Chondrocyte (in vitro differentiated cells): ENCODE measurements at regions not wholly inside any gene's neighbourhood (a gene's known extent, or its start where the extent isn't known, plus 50 kb on each side); places are given as distances from the start of the nearest gene placed in this dataset.

Experiments used
- DNase-seq: peaks from one replicate; pipeline ENCODE4 v3.0.0; 2021; ENCODE audit warnings: mixed read lengths, low spot score
- H3K27ac Mint-ChIP-seq: one replicate; pipeline ENCODE4 v1.8.0; 2021; ENCODE audit warnings: mild to moderate bottlenecking, moderate library complexity, mixed read lengths; ENCODE audit not compliant: unreplicated experiment
- H3K27me3 Mint-ChIP-seq: 2 replicates; pipeline ENCODE4 v1.8.0; 2021; ENCODE audit warnings: low read depth, mixed read lengths
- H3K36me3 Mint-ChIP-seq: 2 replicates; pipeline ENCODE4 v1.8.0; 2021; ENCODE audit warnings: low read depth, mixed read lengths
- H3K4me1 Mint-ChIP-seq: 2 replicates; pipeline ENCODE4 v1.8.0; 2021; ENCODE audit warnings: low read depth, mild to moderate bottlenecking, mixed read lengths
- H3K4me3 Mint-ChIP-seq: one replicate; pipeline ENCODE4 v1.8.0; 2021; ENCODE audit warnings: mild to moderate bottlenecking, moderate library complexity, mixed read lengths; ENCODE audit not compliant: unreplicated experiment
- H3K9me3 Mint-ChIP-seq: 2 replicates; pipeline ENCODE4 v1.8.0; 2021; ENCODE audit warnings: low read depth, mixed read lengths
- CTCF ChIP-seq: fragments of 200-600 bp; sonication (generic); IDR thresholded peaks from 2 replicates; pipeline ENCODE4 v1.5.0; 2021; ENCODE audit warnings: antibody characterized with exemption, mild to moderate bottlenecking, moderate library complexity

- no peaks in the 10 kb centered on the region for H3K4me1 Mint-ChIP-seq
- TF ChIP-seq CTCF = no peak
- peaks cover 5% of the 10 kb centered on the region for H3K9me3 Mint-ChIP-seq
- H3K36me3 Mint-ChIP-seq = no peaks in the 10 kb centered on the region
- H3K4me3 Mint-ChIP-seq = no peak overlapping the region
- DNase-seq = no peak
- H3K27me3 Mint-ChIP-seq = no peaks in the 10 kb centered on the region
- H3K27ac Mint-ChIP-seq = no peak overlapping the region
Observed at GRCh38 chr18:77554061-77554460, 304.4 kb downstream of the GALR1 start.

DNA sequence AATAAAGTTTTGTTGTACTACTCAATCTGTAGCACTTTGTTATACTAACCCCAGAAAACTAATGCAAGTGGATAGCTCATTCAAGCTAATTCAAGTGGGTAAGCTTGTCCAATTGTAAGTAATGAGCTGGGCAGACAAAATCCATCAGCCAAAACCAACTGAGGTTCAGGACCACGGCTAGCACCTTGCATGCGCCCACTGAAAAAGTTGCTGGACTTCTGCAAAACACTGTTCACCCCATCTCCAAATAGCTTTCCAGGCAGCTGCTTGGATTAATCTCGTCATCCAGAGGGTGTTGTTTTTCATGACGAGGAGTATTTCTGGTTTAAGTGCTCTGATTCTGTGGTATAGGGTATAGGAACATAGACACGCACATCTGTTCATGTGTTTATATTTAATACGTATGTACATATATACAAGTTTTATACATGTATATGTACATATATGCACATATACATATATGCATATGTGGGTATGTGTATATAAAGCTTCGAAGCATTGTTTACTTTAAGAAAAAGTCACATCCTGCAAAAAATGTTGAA, 307.5 kb downstream of the GALR1 start:
- Mint-ChIP-seq H3K36me3 (no peaks in the 10 kb centered on the region), H3K4me1 (peaks cover 4% of the 10 kb centered on the region), H3K27me3 (no peaks in the 10 kb centered on the region), H3K9me3 (peaks cover 6% of the 10 kb centered on the region), H3K4me3 (no peak overlapping the region), H3K27ac (no peak overlapping the region)
- no peak for TF ChIP-seq CTCF
- DNase-seq = no peak

DNA sequence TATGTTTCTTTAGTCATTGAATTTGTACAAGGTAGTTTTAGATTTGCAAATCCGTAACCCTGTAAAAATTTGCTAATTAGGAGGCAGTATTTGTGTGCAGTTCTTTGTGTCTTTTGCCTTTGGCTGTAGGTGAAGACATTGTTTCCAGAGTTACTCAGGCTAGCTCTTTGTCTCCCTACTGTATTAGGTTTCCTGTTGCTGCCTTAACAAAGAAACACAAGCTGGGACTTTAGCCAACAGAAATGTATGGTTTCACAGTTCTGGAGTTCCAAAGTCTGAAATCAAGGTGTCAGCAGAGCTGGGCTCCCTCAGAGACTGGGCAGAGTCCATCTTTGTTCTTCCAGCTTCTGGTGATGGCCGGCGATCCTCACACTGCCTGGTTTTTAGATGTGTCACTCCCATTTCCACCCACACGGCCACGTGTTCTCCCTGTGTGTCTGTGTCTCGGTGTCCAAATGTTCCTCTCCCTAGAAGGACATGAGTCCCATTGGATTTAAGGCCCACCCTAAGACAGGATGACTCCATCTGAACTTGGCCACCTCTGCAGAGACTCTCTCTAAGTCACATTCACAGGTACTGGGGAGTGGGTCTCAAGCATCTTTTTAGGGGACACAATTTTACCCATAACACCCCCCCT, 309.7 kb downstream of the GALR1 start:
- Mint-ChIP-seq H3K4me1 (peaks cover 4% of the 10 kb centered on the region), H3K9me3 (peaks cover 9% of the 10 kb centered on the region), H3K36me3 (no peaks in the 10 kb centered on the region), H3K27ac (no peak overlapping the region), H3K4me3 (no peak overlapping the region), H3K27me3 (no peaks in the 10 kb centered on the region)
- no peak for TF ChIP-seq CTCF
- no peak for DNase-seq

DNA sequence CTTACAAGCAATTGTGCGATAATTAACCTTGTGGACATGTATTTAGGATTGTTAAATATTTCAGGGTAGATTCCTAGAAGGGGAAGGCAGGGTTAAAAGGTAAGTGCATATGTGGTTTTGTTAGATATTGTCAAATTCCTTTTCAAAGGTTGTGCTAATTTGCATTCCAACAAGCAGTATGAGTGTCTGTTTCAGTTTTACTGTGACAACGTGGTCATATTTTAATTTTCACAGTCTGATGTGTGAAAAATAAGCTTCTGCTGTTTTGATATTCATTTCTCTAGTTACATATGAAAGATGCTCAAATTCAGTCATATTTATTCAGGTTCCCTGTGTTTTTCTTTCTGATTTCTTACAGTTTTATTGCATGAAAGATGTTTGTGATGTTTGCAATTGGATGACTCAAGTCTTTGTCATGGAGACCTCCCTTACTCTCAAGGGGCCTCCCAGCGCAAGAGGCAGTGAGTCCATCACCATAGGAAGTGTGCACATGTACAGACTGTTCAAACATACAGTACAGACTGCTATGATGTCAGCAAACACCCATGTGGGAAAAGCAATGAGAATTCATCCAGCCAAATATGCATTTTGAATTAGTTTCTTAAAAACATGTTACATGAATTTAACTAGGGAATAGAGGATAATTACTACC, 310.8 kb downstream of the GALR1 start:
- H3K27me3 Mint-ChIP-seq = no peaks in the 10 kb centered on the region
- no peaks in the 10 kb centered on the region for H3K36me3 Mint-ChIP-seq
- no peak for TF ChIP-seq CTCF
- no peak for DNase-seq
- H3K9me3 Mint-ChIP-seq = peaks cover 10% of the 10 kb centered on the region
- no peak overlapping the region for H3K27ac Mint-ChIP-seq
- H3K4me3 Mint-ChIP-seq = no peak overlapping the region
- peaks cover 4% of the 10 kb centered on the region for H3K4me1 Mint-ChIP-seq

DNA sequence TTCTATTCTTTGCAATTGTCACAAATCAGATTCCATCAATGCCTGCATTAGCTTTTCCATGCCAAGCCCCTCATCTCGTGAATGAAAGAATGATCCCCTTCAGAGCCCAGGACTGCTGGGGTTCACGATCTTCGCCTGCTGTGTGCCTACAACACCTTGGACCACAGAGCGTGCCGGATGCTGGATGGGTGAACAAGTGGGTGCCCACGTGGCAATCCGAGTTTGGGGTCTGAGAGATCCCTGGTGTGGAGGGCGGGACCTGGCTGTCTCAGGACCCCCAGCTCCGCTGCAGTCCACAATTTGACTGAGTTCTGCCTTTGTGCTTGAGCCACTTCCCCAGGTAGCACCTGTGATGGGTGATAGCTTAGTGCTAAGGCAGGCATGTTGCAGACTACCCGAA, 317.0 kb downstream of the GALR1 start:
- DNase-seq = peak; percentile 87
- Mint-ChIP-seq H3K27me3 (no peaks in the 10 kb centered on the region), H3K9me3 (peaks cover 30% of the 10 kb centered on the region), H3K4me3 (no peak overlapping the region), H3K4me1 (no peaks in the 10 kb centered on the region), H3K27ac (no peak overlapping the region), H3K36me3 (peaks cover 2% of the 10 kb centered on the region)
- TF ChIP-seq CTCF = no peak
